IMR-90 (cell line): ENCODE measurements at regions not wholly inside any gene's neighbourhood (a gene's known extent, or its start where the extent isn't known, plus 50 kb on each side); places are given as distances from the start of the nearest gene placed in this dataset.

Experiments used
- ATAC-seq: fragments of 200-7000 bp; cut with Tn5 transposase; 2 replicates; pipeline ENCODE4 v1.9.1; 2020; ENCODE audit warnings: low read depth, mild to moderate bottlenecking, moderate library complexity
- BruUV-seq: library from RNA; stranded (reverse); fragments of 400-500 nt; replicated peaks from 2 replicates; lab custom pipeline; 2021; lab: Mats Ljungman, UMichigan
- CTCF ChIA-PET: fragments of 300-600 bp; formaldehyde crosslinking; extraction: SDS; loops from one replicate; lab custom pipeline; 2021; ENCODE audit warnings: antibody characterized with exemption; lab: Yijun Ruan, JAX
- POLR2A ChIA-PET: fragments of 300-600 bp; sonication (Branson Sonifier 250); formaldehyde crosslinking; loops from one replicate; lab custom pipeline; 2022; ENCODE audit warnings: antibody characterized with exemption; ENCODE audit not compliant: unreplicated experiment; lab: Charles Lee
- DNase-seq: peaks from one replicate; pipeline ENCODE4 v3.0.0; 2013
- H2AFZ ChIP-seq: replicated peaks from 2 replicates; pipeline ENCODE3; 2013; ENCODE audit warnings: low read length, mild to moderate bottlenecking; ENCODE audit not compliant: poor library complexity
- H2AK5ac ChIP-seq: 2 replicates; pipeline ENCODE4 v1.6.1; 2013; ENCODE audit warnings: low read depth, low read length, inconsistent platforms
- H2AK9ac ChIP-seq: replicated peaks from 2 replicates; pipeline ENCODE3; 2013; ENCODE audit warnings: mild to moderate bottlenecking, low read depth, low read length, moderate library complexity; ENCODE audit not compliant: poor library complexity
- H2BK120ac ChIP-seq: 2 replicates; pipeline ENCODE4 v1.6.1; 2013; ENCODE audit warnings: low read depth, low read length, inconsistent platforms
- H2BK15ac ChIP-seq: 3 replicates; pipeline ENCODE4 v1.6.1; 2013; ENCODE audit warnings: low read depth, low read length, inconsistent platforms
- H2BK20ac ChIP-seq: 2 replicates; pipeline ENCODE4 v1.6.1; 2013; ENCODE audit warnings: low read depth, mild to moderate bottlenecking, inconsistent platforms, low read length, moderate library complexity
- H2BK5ac ChIP-seq: 2 replicates; pipeline ENCODE4 v1.6.1; 2013; ENCODE audit warnings: mild to moderate bottlenecking, low read depth, low read length, inconsistent platforms; ENCODE audit not compliant: poor library complexity, severe bottlenecking
- H3K14ac ChIP-seq: replicated peaks from 2 replicates; pipeline ENCODE4 v1.6.1; 2013; ENCODE audit warnings: low read depth, low read length, inconsistent platforms
- H3K18ac ChIP-seq: 2 replicates; pipeline ENCODE4 v1.6.1; 2013; ENCODE audit warnings: low read depth, low read length, control low read depth
- H3K23ac ChIP-seq: 2 replicates; pipeline ENCODE4 v1.6.1; 2013; ENCODE audit warnings: low read depth, low read length, inconsistent platforms
- H3K27ac ChIP-seq: 2 replicates; pipeline ENCODE4 v1.5.1; 2013; ENCODE audit warnings: mild to moderate bottlenecking, control low read depth, low read length; ENCODE audit not compliant: insufficient read depth
- H3K27me3 ChIP-seq: 2 replicates; pipeline ENCODE4 v1.6.1; 2013; ENCODE audit warnings: low read length; ENCODE audit not compliant: control insufficient read depth, insufficient read depth
- H3K36me3 ChIP-seq: 2 replicates; pipeline ENCODE4 v1.6.1; 2013; ENCODE audit warnings: low read length, mixed read lengths; ENCODE audit not compliant: control insufficient read depth, insufficient read depth
- H3K4ac ChIP-seq: 2 replicates; pipeline ENCODE4 v1.6.1; 2013; ENCODE audit warnings: low read depth, low read length, inconsistent platforms
- H3K4me1 ChIP-seq: 2 replicates; pipeline ENCODE4 v1.6.1; 2013; ENCODE audit warnings: low read length, mixed read lengths; ENCODE audit not compliant: control insufficient read depth, insufficient read depth
- H3K4me2 ChIP-seq: 2 replicates; pipeline ENCODE4 v1.6.1; 2013; ENCODE audit warnings: low read depth, mild to moderate bottlenecking, control low read depth, low read length, moderate library complexity
- H3K4me3 ChIP-seq: 2 replicates; pipeline ENCODE4 v1.5.1; 2013; ENCODE audit warnings: low read depth, mild to moderate bottlenecking, control low read depth, low read length, moderate library complexity; ENCODE audit not compliant: insufficient read depth
- H3K56ac ChIP-seq: 2 replicates; pipeline ENCODE4 v1.6.1; 2013; ENCODE audit warnings: low read length, inconsistent platforms; ENCODE audit not compliant: insufficient read depth; ENCODE audit errors: extremely low read depth
- H3K79me1 ChIP-seq, 2 experiments: 2 replicates each; pipeline ENCODE4 v1.6.1; 2013; ENCODE audit warnings: low read length in 2 of 2, inconsistent platforms in 1 of 2, low read depth in 1 of 2
- H3K9ac ChIP-seq: 2 replicates; pipeline ENCODE4 v1.6.1; 2013; ENCODE audit warnings: low read depth, low read length, control low read depth
- H3K9me1 ChIP-seq: 2 replicates; pipeline ENCODE4 v1.6.1; 2013; ENCODE audit warnings: low read length, inconsistent platforms; ENCODE audit not compliant: insufficient read depth
- H3K9me3 ChIP-seq: 2 replicates; pipeline ENCODE4 v1.6.1; 2013; ENCODE audit warnings: low read length; ENCODE audit not compliant: control insufficient read depth, insufficient read depth
- H4K20me1 ChIP-seq: 2 replicates; pipeline ENCODE4 v1.6.1; 2013; ENCODE audit warnings: low read length, inconsistent platforms; ENCODE audit not compliant: insufficient read depth
- H4K5ac ChIP-seq: 2 replicates; pipeline ENCODE4 v1.6.1; 2013; ENCODE audit warnings: mild to moderate bottlenecking, low read depth, low read length, control low read depth
- H4K8ac ChIP-seq, 2 experiments: 2 replicates each; pipeline ENCODE4 v1.6.1; 2013; ENCODE audit warnings: low read depth in 2 of 2, low read length in 2 of 2, control low read depth in 1 of 2, inconsistent platforms in 1 of 2
- H4K91ac ChIP-seq: 2 replicates; pipeline ENCODE4 v1.6.1; 2013; ENCODE audit warnings: low read depth, low read length, inconsistent platforms; ENCODE audit not compliant: insufficient read depth
- BHLHE40 ChIP-seq: fragments of 150-350 bp; IDR thresholded peaks from 2 replicates; pipeline ENCODE4 v1.6.1; 2016; ENCODE audit warnings: mild to moderate bottlenecking, low read depth, low read length
- CEBPB ChIP-seq: IDR thresholded peaks from 2 replicates; pipeline ENCODE4 v1.6.1; 2012; ENCODE audit warnings: low read depth, low read length, improper control_type of control experiment
- CHD1 ChIP-seq: IDR thresholded peaks from 2 replicates; pipeline ENCODE4 v1.6.1; 2012; ENCODE audit warnings: low read depth, low read length, improper control_type of control experiment
- CTCF ChIP-seq: conservative IDR thresholded peaks from 2 replicates; pipeline ENCODE4 v1.5.1; 2012; ENCODE audit warnings: mild to moderate bottlenecking, low read depth, low read length, improper control_type of control experiment
- FOS ChIP-seq: fragments of 150-350 bp; IDR thresholded peaks from 2 replicates; pipeline ENCODE4 v1.6.1; 2016; ENCODE audit warnings: low read depth, low read length
- MAFK ChIP-seq: IDR thresholded peaks from 2 replicates; pipeline ENCODE4 v1.6.1; 2012; ENCODE audit warnings: low read depth, low read length, improper control_type of control experiment
- MAZ ChIP-seq: IDR thresholded peaks from 2 replicates; pipeline ENCODE4 v1.6.1; 2012; ENCODE audit warnings: low read depth, mild to moderate bottlenecking, low read length, improper control_type of control experiment, moderate library complexity, borderline replicate concordance
- MXI1 ChIP-seq: IDR thresholded peaks from 2 replicates; pipeline ENCODE4 v1.6.1; 2012; ENCODE audit warnings: low read depth, mild to moderate bottlenecking, low read length, moderate library complexity, borderline replicate concordance
- NFE2L2 ChIP-seq: fragments of 150-350 bp; IDR thresholded peaks from 2 replicates; pipeline ENCODE4 v1.6.1; 2016; ENCODE audit warnings: low read depth, mild to moderate bottlenecking, low read length
- POLR2A ChIP-seq: IDR thresholded peaks from 2 replicates; pipeline ENCODE4 v1.6.1; 2012; ENCODE audit warnings: mild to moderate bottlenecking, low read depth, low read length
- RAD21 ChIP-seq: IDR thresholded peaks from 2 replicates; pipeline ENCODE4 v1.6.1; 2012; ENCODE audit warnings: low read length, improper control_type of control experiment
- RCOR1 ChIP-seq: IDR thresholded peaks from 2 replicates; pipeline ENCODE4 v1.6.1; 2012; ENCODE audit warnings: mild to moderate bottlenecking, low read length, improper control_type of control experiment; ENCODE audit not compliant: insufficient replicate concordance
- RFX5 ChIP-seq: IDR thresholded peaks from 2 replicates; pipeline ENCODE4 v1.8.0; 2012; ENCODE audit warnings: low read depth, mild to moderate bottlenecking, low read length, moderate library complexity
- SMC3 ChIP-seq: fragments of 150-350 bp; IDR thresholded peaks from 2 replicates; pipeline ENCODE4 v1.6.1; 2016; ENCODE audit warnings: low read depth, mild to moderate bottlenecking, antibody characterized with exemption, low read length, moderate library complexity
- WGBS, 2 experiments: methylation state at CpG; one replicate each; pipeline versions ENCODE4 v1.1.5 to v1.1.7; 2013; ENCODE audit warnings: missing lambda C conversion rate in 2 of 2; ENCODE audit not compliant: insufficient read length in 1 of 2; ENCODE audit errors: extremely low coverage in 2 of 2; 5-methylcytosine and 5-hydroxymethylcytosine counted together
- dilution Hi-C: fragments of 300-500 bp; cut with HindIII; formaldehyde crosslinking; loops from one replicate; pipeline ENCODE4 v1.14.3; 2018; ENCODE audit warnings: low sequenced_read_pairs; ENCODE audit not compliant: unreplicated experiment
- in situ Hi-C: fragments of 300-500 bp; cut with MboI; formaldehyde crosslinking; loops from 3 replicates; pipeline ENCODE4 v1.14.3; 2019; ENCODE audit warnings: low sequenced_read_pairs, inconsistent platforms, mixed read lengths
- intact Hi-C: fragments of 100-400 bp; cut with micrococcal nuclease; formaldehyde crosslinking; loops from 2 replicates; pipeline ENCODE4 v1.10.0; 2022
- TF ChIP-seq, protein P1 (sequence below): fragments of 150-350 bp; IDR thresholded peaks from 2 replicates; pipeline ENCODE4 v1.6.1; 2016; ENCODE audit warnings: low read depth, mild to moderate bottlenecking, low read length, moderate library complexity, borderline replicate concordance
- TF ChIP-seq, protein P2 (sequence below): fragments of 150-350 bp; IDR thresholded peaks from 2 replicates; pipeline ENCODE4 v1.6.1; 2017; ENCODE audit warnings: mild to moderate bottlenecking, antibody characterized with exemption, low read length, low read depth

GRCh38 chr5:38680094-38680825 is 123.8 kb upstream of the LIFR start:
- Histone ChIP-seq H3K4me3 (no peak overlapping the region), H3K18ac (no peak overlapping the region), H4K8ac (no peak overlapping the region), H3K4me2 (no peak overlapping the region), H3K36me3 (no peaks in the 10 kb centered on the region), H3K56ac (no peak overlapping the region), H3K9ac (no peak overlapping the region), H3K14ac (no peak overlapping the region), H4K20me1 (no peaks in the 10 kb centered on the region), H2AFZ (no peak overlapping the region), H2BK20ac (no peak overlapping the region), H3K9me1 (no peaks in the 10 kb centered on the region), H2AK5ac (no peak overlapping the region), H3K4ac (no peak overlapping the region), H2AK9ac (no peak overlapping the region), H3K9me3 (no peaks in the 10 kb centered on the region), H3K4me1 (no peaks in the 10 kb centered on the region), H3K79me1 (no peaks in the 10 kb centered on the region), H3K23ac (no peak overlapping the region), H4K5ac (no peak overlapping the region), H3K27ac (no peak overlapping the region), H4K91ac (no peak overlapping the region), H2BK15ac (no peak overlapping the region), H2BK120ac (no peak overlapping the region), H2BK5ac (no peak overlapping the region), H3K27me3 (peaks cover 8% of the 10 kb centered on the region; the same call in 1 of the 2 replicates)
- DNase-seq (no peak), ATAC-seq (no peak)
- intact Hi-C loops, result no loop called here
- dilution Hi-C loops, result no loop called here
- no peak for TF ChIP-seq RCOR1
- no peak for TF ChIP-seq MAZ
- no peak for TF ChIP-seq CHD1
- TF ChIP-seq MXI1, result no peak
- TF ChIP-seq NFE2L2, result no peak
- TF ChIP-seq CTCF, result no peak
- TF ChIP-seq, protein P1, sequence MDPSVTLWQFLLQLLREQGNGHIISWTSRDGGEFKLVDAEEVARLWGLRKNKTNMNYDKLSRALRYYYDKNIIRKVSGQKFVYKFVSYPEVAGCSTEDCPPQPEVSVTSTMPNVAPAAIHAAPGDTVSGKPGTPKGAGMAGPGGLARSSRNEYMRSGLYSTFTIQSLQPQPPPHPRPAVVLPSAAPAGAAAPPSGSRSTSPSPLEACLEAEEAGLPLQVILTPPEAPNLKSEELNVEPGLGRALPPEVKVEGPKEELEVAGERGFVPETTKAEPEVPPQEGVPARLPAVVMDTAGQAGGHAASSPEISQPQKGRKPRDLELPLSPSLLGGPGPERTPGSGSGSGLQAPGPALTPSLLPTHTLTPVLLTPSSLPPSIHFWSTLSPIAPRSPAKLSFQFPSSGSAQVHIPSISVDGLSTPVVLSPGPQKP, result no peak
- TF ChIP-seq RFX5, result no peak
- no peak for TF ChIP-seq RAD21
- TF ChIP-seq CEBPB, result no peak
- no peak for TF ChIP-seq POLR2A
- TF ChIP-seq SMC3, result no peak
- no peak for TF ChIP-seq FOS
- no peak for TF ChIP-seq MAFK
- TF ChIP-seq, protein P2, sequence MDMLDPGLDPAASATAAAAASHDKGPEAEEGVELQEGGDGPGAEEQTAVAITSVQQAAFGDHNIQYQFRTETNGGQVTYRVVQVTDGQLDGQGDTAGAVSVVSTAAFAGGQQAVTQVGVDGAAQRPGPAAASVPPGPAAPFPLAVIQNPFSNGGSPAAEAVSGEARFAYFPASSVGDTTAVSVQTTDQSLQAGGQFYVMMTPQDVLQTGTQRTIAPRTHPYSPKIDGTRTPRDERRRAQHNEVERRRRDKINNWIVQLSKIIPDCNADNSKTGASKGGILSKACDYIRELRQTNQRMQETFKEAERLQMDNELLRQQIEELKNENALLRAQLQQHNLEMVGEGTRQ, result no peak
- no peak for TF ChIP-seq BHLHE40
- BruUV-seq, result no TSS peak
- CTCF ChIA-PET, result no interaction called here
- 33% methylated on average over 1 of the region's 5 CpGs; no CpG with 5 or more reads in 1 of the 2 experiments for WGBS, 2 experiments
- POLR2A ChIA-PET, result no interaction called here
- in situ Hi-C loops, result no loop called here
